Type B pancreatic cell (in vitro differentiated cells): ENCODE measurements at regions not wholly inside any gene's neighbourhood (a gene's known extent, or its start where the extent isn't known, plus 50 kb on each side); places are given as distances from the start of the nearest gene placed in this dataset.

Experiments
- DNase-seq: peaks from one replicate; pipeline ENCODE4 v3.0.0; 2021; ENCODE audit warnings: mixed read lengths; ENCODE audit not compliant: unreplicated experiment; ENCODE audit errors: extremely low spot score
- H3K27ac Mint-ChIP-seq: 2 replicates; pipeline ENCODE4 v1.8.0; 2021; ENCODE audit warnings: mild to moderate bottlenecking, mixed read lengths
- H3K27me3 Mint-ChIP-seq: 2 replicates; pipeline ENCODE4 v1.8.0; 2021; ENCODE audit warnings: mixed read lengths
- H3K36me3 Mint-ChIP-seq: 2 replicates; pipeline ENCODE4 v1.8.0; 2021; ENCODE audit warnings: mixed read lengths
- H3K4me1 Mint-ChIP-seq: one replicate; pipeline ENCODE4 v1.8.0; 2021; ENCODE audit warnings: mixed read lengths; ENCODE audit not compliant: unreplicated experiment
- H3K4me3 Mint-ChIP-seq: 2 replicates; pipeline ENCODE4 v1.8.0; 2021; ENCODE audit warnings: mild to moderate bottlenecking, mixed read lengths
- H3K9me3 Mint-ChIP-seq: 2 replicates; pipeline ENCODE4 v1.8.0; 2021; ENCODE audit warnings: mixed read lengths
- CTCF ChIP-seq: fragments of 200-600 bp; sonication (generic); conservative IDR thresholded peaks from 2 replicates; pipeline ENCODE4 v1.5.0; 2021; ENCODE audit warnings: antibody characterized with exemption, mild to moderate bottlenecking

GRCh38 chr2:47277987-47278386, 91.1 kb upstream of the EPCAM start:
- H3K27ac Mint-ChIP-seq, result no peak overlapping the region
- H3K9me3 Mint-ChIP-seq, result no peaks in the 10 kb centered on the region
- no peak overlapping the region for H3K4me3 Mint-ChIP-seq
- DNase-seq, result no peak
- no peaks in the 10 kb centered on the region for H3K27me3 Mint-ChIP-seq
- TF ChIP-seq CTCF, result no peak
- H3K36me3 Mint-ChIP-seq, result no peaks in the 10 kb centered on the region
- H3K4me1 Mint-ChIP-seq, result peaks cover 11% of the 10 kb centered on the region

- Mint-ChIP-seq H3K27me3 (no peaks in the 10 kb centered on the region), H3K4me3 (no peak overlapping the region), H3K9me3 (no peaks in the 10 kb centered on the region), H3K4me1 (peaks cover 11% of the 10 kb centered on the region), H3K27ac (peak overlapping the region; percentile 21), H3K36me3 (no peaks in the 10 kb centered on the region)
- no peak for TF ChIP-seq CTCF
- DNase-seq, result no peak
These were observed 91.9 kb upstream of the EPCAM start for GRCh38 chr2:47277187-47277586.

- H3K27ac Mint-ChIP-seq, result no peak overlapping the region
- no peaks in the 10 kb centered on the region for H3K27me3 Mint-ChIP-seq
- no peak overlapping the region for H3K4me3 Mint-ChIP-seq
- H3K9me3 Mint-ChIP-seq, result no peaks in the 10 kb centered on the region
- no peak for TF ChIP-seq CTCF
- H3K36me3 Mint-ChIP-seq, result no peaks in the 10 kb centered on the region
- H3K4me1 Mint-ChIP-seq, result peaks cover 11% of the 10 kb centered on the region
- no peak for DNase-seq
These were observed 93.0 kb upstream of the EPCAM start for GRCh38 chr2:47276061-47276460.

- no peaks in the 10 kb centered on the region for H3K9me3 Mint-ChIP-seq
- no peak for TF ChIP-seq CTCF
- H3K27ac Mint-ChIP-seq, result no peak overlapping the region
- H3K4me1 Mint-ChIP-seq, result peaks cover 16% of the 10 kb centered on the region
- no peaks in the 10 kb centered on the region for H3K36me3 Mint-ChIP-seq
- no peak for DNase-seq
- H3K4me3 Mint-ChIP-seq, result peak overlapping the region; percentile 20
- H3K27me3 Mint-ChIP-seq, result no peaks in the 10 kb centered on the region
These were observed 94.9 kb upstream of the EPCAM start for GRCh38 chr2:47274054-47274782.

- TF ChIP-seq CTCF, result no peak
- H3K27me3 Mint-ChIP-seq, result no peaks in the 10 kb centered on the region
- no peak for DNase-seq
- H3K27ac Mint-ChIP-seq, result no peak overlapping the region
- no peaks in the 10 kb centered on the region for H3K36me3 Mint-ChIP-seq
- no peaks in the 10 kb centered on the region for H3K9me3 Mint-ChIP-seq
- H3K4me3 Mint-ChIP-seq, result no peak overlapping the region
- peaks cover 16% of the 10 kb centered on the region for H3K4me1 Mint-ChIP-seq
These were observed 96.0 kb upstream of the EPCAM start for GRCh38 chr2:47272905-47273758.
